ENCODE measurements at regions not wholly inside any gene's neighbourhood (a gene's known extent, or its start where the extent isn't known, plus 50 kb on each side); places are given as distances from the start of the nearest gene placed in this dataset.

- TF ChIP-seq ZFP3 (tag by site-specific recombination; IDR thresholded peaks at IDR 0.05; ENCODE audit: low read depth) (no peak), ZEB2 (tag by site-specific recombination; IDR thresholded peaks at IDR 0.05) (no peak), KLF9 (tag by site-specific recombination; IDR thresholded peaks at IDR 0.05; ENCODE audit: low read depth) (no peak), GLI2 (tag by site-specific recombination; IDR thresholded peaks at IDR 0.05; ENCODE audit: borderline replicate concordance, low read depth) (no peak), CTCF (tag by site-specific recombination; IDR thresholded peaks at IDR 0.05) (no peak), IKZF3 (tag by site-specific recombination; IDR thresholded peaks at IDR 0.05) (no peak), TCF7L2 (IDR thresholded peaks at IDR 0.05; ENCODE audit: borderline replicate concordance, low read depth, low read length) (no peak), HOXA7 (CRISPR knock-in tag; IDR thresholded peaks at IDR 0.05; ENCODE audit: borderline replicate concordance) (no peak), ZBTB11 (tag by site-specific recombination; conservative IDR thresholded peaks at IDR 0.05; ENCODE audit: low read depth) (no peak), ZNF639 (tag by site-specific recombination; IDR thresholded peaks at IDR 0.05) (no peak), REST (tag by site-specific recombination; IDR thresholded peaks at IDR 0.05) (no peak)
Measured at GRCh38 chr18:46414863-46415262, 242.2 kb downstream of the LOXHD1 start.
